BE2C (cell line): ENCODE measurements at regions not wholly inside any gene's neighbourhood (a gene's known extent, or its start where the extent isn't known, plus 50 kb on each side); places are given as distances from the start of the nearest gene placed in this dataset.

Source experiments
- DNase-seq: peaks from one replicate; pipeline ENCODE4 v3.0.0-alpha.2; 2020
- H3K27me3 ChIP-seq: fragments of 250-450 bp; sonication (Bioruptor Pico); 2 replicates; pipeline ENCODE4 v1.5.1; 2020; ENCODE audit warnings: mild to moderate bottlenecking
- H3K36me3 ChIP-seq: fragments of 250-450 bp; sonication (Bioruptor Pico); 2 replicates; pipeline ENCODE4 v1.5.1; 2020; ENCODE audit warnings: mild to moderate bottlenecking
- H3K4me1 ChIP-seq: fragments of 250-450 bp; sonication (Bioruptor Pico); 2 replicates; pipeline ENCODE4 v1.5.1; 2020
- H3K4me3 ChIP-seq: 2 replicates; pipeline ENCODE4 v1.5.1; 2011; ENCODE audit warnings: low read depth, low read length
- H3K9me3 ChIP-seq: fragments of 250-450 bp; sonication (Bioruptor Pico); 2 replicates; pipeline ENCODE4 v1.5.1; 2020
- CTCF ChIP-seq: IDR thresholded peaks from 2 replicates; pipeline ENCODE4 v1.5.1; 2012; ENCODE audit warnings: mild to moderate bottlenecking, low read depth, low read length

GRCh38 chr19:30879225-30879624 lies 470.0 kb downstream of the TSHZ3 start:
- Histone ChIP-seq H3K4me3 (no peak overlapping the region), H3K4me1 (no peaks in the 10 kb centered on the region), H3K27me3 (no peaks in the 10 kb centered on the region), H3K36me3 (no peaks in the 10 kb centered on the region), H3K9me3 (no peaks in the 10 kb centered on the region)
- TF ChIP-seq CTCF: no peak
- DNase-seq: peak; percentile 32

GRCh38 chr19:30878495-30878894 lies 470.7 kb downstream of the TSHZ3 start:
- Histone ChIP-seq H3K4me1 (no peaks in the 10 kb centered on the region), H3K9me3 (no peaks in the 10 kb centered on the region), H3K36me3 (no peaks in the 10 kb centered on the region), H3K27me3 (no peaks in the 10 kb centered on the region), H3K4me3 (no peak overlapping the region)
- TF ChIP-seq CTCF: no peak
- DNase-seq: no peak

GRCh38 chr19:30877661-30878113 lies 471.5 kb downstream of the TSHZ3 start:
- DNase-seq: no peak
- no peaks in the 10 kb centered on the region for H3K9me3 ChIP-seq
- TF ChIP-seq CTCF: no peak
- no peaks in the 10 kb centered on the region for H3K36me3 ChIP-seq
- H3K4me3 ChIP-seq: no peak overlapping the region
- no peaks in the 10 kb centered on the region for H3K27me3 ChIP-seq
- H3K4me1 ChIP-seq: no peaks in the 10 kb centered on the region

GRCh38 chr19:30873691-30874090 lies 475.5 kb downstream of the TSHZ3 start:
- no peaks in the 10 kb centered on the region for H3K36me3 ChIP-seq
- no peak overlapping the region for H3K4me3 ChIP-seq
- H3K27me3 ChIP-seq: no peaks in the 10 kb centered on the region
- no peaks in the 10 kb centered on the region for H3K4me1 ChIP-seq
- no peaks in the 10 kb centered on the region for H3K9me3 ChIP-seq
- no peak for TF ChIP-seq CTCF
- no peak for DNase-seq

- H3K9me3 ChIP-seq: no peaks in the 10 kb centered on the region
- TF ChIP-seq CTCF: no peak
- no peaks in the 10 kb centered on the region for H3K4me1 ChIP-seq
- H3K4me3 ChIP-seq: no peak overlapping the region
- no peak for DNase-seq
- no peaks in the 10 kb centered on the region for H3K36me3 ChIP-seq
- H3K27me3 ChIP-seq: no peaks in the 10 kb centered on the region
Measured at GRCh38 chr19:30873003-30873402, 476.2 kb downstream of the TSHZ3 start.

GRCh38 chr19:30871979-30872378 lies 477.3 kb downstream of the TSHZ3 start:
- no peaks in the 10 kb centered on the region for H3K4me1 ChIP-seq
- no peak for DNase-seq
- no peaks in the 10 kb centered on the region for H3K36me3 ChIP-seq
- no peak for TF ChIP-seq CTCF
- no peaks in the 10 kb centered on the region for H3K9me3 ChIP-seq
- no peak overlapping the region for H3K4me3 ChIP-seq
- no peaks in the 10 kb centered on the region for H3K27me3 ChIP-seq
